ENCODE measurements at regions not wholly inside any gene's neighbourhood (a gene's known extent, or its start where the extent isn't known, plus 50 kb on each side); places are given as distances from the start of the nearest gene placed in this dataset.
A peak's percentile ranks its signal among the peaks of the same experiment; 100 is the strongest.

DNA sequence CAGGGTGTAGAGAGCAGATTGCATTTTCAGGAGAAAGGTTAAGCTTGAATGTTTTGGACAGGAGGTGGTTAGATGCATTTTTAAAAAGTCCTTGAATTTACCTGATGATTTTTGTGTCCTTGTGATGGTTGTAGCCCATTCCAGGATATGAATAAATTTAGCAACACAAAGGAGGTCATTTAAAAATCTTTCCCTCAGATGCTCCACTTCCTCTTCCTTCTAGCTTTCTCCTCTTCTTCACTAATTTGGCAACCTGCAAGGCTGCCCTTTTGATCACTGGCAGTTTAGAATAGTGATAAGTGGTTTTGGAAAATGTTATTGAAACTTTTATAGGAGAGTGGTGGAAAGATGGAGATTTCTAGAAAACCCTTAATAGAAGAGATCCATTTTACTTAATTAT, 124.0 kb downstream of the LMO4 start:
- TF ChIP-seq POLR2A (IDR thresholded peaks at IDR 0.05; ENCODE audit: low read length) (no peak), GATA1 (IDR thresholded peaks at IDR 0.05; ENCODE audit: low read depth, low read length) (no peak)
- DNase-seq: no peak

DNA sequence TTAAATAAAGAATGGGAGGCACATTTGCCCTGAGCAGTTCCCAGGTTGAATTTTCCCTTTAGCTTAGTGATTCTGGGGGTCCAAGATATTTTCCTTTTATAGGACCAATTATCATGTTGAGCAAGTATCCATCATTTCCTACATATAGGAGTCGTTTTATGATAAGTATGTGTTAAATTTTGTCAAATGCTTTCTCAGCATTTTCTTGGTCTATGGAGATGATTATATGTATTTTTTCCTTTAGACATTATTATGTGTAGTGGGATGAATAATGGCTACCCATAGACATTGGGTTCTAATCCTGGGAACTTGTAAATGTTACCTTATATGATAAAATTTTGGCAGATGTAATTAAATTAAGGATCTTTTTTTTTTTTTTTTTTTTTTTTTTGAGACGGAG, 128.7 kb downstream of the LMO4 start:
- DNase-seq: no peak
- TF ChIP-seq POLR2A (IDR thresholded peaks at IDR 0.05; ENCODE audit: low read length) (no peak), GATA1 (IDR thresholded peaks at IDR 0.05; ENCODE audit: low read depth, low read length) (no peak)

DNA sequence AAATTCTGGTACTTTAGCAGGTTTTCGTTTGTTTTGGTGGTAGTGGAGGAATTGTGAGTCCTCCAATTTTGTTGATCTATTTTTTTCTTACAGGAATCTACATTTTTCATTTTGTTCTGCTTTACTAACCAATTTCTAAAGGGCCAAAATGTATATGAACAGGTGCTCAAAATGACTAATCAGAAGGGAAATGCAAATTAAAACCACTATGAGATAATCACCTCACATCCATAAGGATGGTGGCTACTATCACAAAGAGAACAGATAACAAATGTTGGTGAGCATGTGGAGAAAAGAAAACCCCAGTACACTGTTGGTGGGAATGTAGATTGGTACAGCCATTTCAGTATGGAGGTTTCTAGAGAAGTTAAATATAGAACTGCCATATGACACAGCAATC, 134.2 kb downstream of the LMO4 start:
- no peak for DNase-seq
- TF ChIP-seq GATA1 (IDR thresholded peaks at IDR 0.05; ENCODE audit: low read depth, low read length) (no peak), POLR2A (IDR thresholded peaks at IDR 0.05; ENCODE audit: low read length) (no peak)

DNA sequence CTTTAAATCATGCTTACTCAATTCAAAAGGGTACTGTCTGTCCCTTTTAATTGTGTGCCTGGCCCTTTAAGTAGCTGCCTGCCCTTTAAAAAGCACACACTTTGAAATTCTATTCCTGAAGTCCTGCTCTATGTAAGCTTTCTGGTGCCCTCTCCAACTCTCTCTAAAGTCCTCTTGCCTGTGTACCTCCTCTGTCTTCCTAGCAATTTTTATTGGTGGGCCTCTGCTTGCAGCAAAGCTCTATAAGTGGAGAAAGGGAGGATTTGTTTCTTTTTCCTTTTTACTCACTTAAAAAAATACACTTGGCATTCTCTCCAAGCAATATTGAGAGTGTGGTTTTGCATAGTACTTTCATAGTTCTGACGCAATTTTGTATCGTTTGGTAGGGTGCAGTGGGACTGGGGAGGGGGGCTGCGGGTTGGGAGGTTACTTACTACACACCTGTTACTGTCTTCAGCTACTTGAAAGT, 135.4 kb downstream of the LMO4 start:
- no peak for DNase-seq
- TF ChIP-seq GATA1 (IDR thresholded peaks at IDR 0.05; ENCODE audit: low read depth, low read length) (no peak), POLR2A (IDR thresholded peaks at IDR 0.05; ENCODE audit: low read length) (no peak)

DNA sequence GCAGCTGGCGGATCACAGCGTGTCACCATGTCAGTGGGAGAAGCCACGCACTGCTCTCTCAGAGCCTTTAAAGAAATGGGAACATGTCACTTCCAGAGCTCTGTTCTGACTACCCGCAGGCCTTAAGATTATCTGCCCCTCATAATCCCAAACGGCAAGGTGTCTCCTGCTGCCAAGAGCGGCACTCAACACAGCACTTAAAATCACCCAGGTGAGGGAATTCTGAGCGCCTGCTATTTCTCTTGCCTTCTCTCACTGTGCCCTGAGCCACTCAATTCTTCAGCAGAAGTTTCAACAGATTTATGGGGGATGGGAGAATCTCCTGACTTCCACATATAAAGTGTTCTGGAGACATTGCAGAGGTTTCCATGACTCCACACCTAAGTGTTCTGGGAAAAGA, 137.9 kb downstream of the LMO4 start:
- TF ChIP-seq POLR2A (IDR thresholded peaks at IDR 0.05; ENCODE audit: low read length) (no peak), GATA1 (IDR thresholded peaks at IDR 0.05; ENCODE audit: low read depth, low read length) (no peak)
- DNase-seq: no peak

DNA sequence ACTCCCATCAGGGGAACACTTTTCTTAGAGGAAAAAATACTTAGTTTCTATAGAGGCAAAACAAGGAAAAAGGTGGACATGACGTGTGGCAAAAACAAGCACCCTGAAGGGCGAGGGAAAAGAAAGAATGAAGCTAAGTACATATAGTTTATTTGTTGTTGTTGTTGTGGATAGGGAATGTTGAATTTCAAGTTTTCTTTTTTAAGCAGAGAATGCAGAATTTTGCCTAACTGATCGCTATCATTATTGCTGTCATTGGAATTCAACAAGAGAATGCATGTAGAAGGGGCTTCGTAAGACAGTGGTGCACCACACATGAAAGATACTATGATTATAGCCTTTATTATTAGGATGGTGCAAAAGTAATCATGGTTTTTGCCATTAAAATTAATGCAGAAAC, 144.0 kb downstream of the LMO4 start:
- no peak for TF ChIP-seq GATA1 (IDR thresholded peaks at IDR 0.05; ENCODE audit: low read depth, low read length)
- TF ChIP-seq POLR2A (IDR thresholded peaks at IDR 0.05; ENCODE audit: low read length): no peak
- DNase-seq: no peak

DNA sequence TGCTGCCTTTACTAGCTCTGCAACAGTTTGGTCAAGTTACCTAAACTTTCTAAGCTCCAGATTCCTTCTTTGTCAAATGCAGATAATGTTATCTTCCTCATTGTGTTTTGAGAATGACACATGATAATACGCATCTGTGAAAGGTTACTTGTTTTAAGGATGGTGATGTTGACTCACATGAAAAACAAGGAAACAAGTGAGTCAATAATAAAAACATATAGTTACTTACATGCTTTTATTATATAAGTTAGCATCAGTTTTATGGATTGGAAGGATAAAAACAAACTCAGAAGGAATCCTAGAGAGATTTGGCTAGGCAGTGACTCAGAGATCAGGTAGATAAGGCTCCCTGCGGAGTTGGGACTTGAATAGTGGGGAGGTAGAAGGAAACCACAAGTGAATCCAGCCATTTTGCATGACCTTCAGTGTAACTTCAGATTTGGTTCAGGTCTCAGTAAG, 144.6 kb downstream of the LMO4 start:
- no peak for TF ChIP-seq POLR2A (IDR thresholded peaks at IDR 0.05; ENCODE audit: low read length)
- TF ChIP-seq GATA1 (IDR thresholded peaks at IDR 0.05; ENCODE audit: low read depth, low read length): no peak
- DNase-seq: no peak

DNA sequence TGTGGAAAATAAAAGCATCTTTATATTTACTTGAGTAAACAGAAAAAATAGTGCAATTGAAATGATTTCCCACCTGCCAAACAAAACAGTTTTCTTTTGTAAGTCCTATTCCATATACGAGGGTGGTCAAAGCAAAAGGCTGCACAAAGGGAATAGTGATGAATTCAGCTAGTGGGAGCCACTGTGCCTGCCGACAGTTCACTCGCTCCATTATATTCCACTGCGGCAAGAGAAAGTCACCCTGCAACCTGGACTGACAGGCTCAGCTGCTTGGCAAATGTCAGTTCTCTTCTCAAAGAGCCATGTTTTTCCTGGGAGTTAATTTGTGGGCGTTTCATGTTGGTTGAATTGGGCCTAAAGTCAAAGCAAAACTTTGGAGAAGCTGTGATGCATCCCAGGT, 145.4 kb downstream of the LMO4 start:
- TF ChIP-seq POLR2A (IDR thresholded peaks at IDR 0.05; ENCODE audit: low read length) (no peak), GATA1 (IDR thresholded peaks at IDR 0.05; ENCODE audit: low read depth, low read length) (no peak)

DNA sequence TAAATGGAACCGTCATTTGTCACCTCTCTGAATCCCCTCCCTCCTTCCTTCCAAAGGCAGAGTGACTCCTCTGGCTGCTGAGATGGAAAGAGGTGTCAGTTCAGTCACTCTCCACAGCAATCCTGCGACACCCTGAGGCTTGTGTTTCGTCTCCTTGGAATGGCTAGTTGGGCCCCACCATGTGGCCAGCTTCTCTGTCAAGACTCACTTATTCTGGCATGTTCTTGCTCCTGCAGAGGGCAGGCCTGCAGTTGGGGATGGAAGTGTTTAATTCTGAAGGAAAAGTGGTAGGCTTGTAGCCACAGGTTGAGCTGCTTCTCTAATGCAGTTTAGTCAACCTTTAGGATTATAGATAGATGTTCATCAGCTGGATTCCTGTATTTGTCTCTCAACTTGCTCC, 149.6 kb downstream of the LMO4 start:
- TF ChIP-seq GATA1 (IDR thresholded peaks at IDR 0.05; ENCODE audit: low read depth, low read length) (no peak), POLR2A (IDR thresholded peaks at IDR 0.05; ENCODE audit: low read length) (no peak)
- DNase-seq: peak in 1 of 2 experiments; percentile 4

More for the DNA sequence above, 145.4 kb downstream of the LMO4 start:
- DNase-seq: no peak

DNA sequence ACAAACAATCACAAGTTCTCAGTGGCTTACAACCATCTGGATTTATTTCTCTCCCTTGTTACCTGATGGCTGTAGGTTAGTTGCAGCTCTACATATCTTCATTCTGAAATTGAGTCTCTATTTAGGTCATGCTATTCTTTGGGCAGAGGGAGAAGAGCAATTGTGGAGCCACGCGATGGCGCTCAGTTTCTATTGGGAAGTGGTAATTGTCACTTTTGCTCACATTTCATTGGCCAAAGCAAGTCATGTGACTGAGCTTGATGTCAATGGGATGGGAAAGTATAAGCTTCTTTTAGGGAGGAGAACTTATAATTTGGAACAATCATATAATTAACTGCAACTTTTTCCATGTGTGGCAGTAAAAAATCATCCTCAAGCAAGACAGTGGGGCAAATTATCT, 166.5 kb downstream of the LMO4 start:
- TF ChIP-seq GATA1 (IDR thresholded peaks at IDR 0.05; ENCODE audit: low read depth, low read length) (no peak), POLR2A (IDR thresholded peaks at IDR 0.05; ENCODE audit: low read length) (no peak)

DNA sequence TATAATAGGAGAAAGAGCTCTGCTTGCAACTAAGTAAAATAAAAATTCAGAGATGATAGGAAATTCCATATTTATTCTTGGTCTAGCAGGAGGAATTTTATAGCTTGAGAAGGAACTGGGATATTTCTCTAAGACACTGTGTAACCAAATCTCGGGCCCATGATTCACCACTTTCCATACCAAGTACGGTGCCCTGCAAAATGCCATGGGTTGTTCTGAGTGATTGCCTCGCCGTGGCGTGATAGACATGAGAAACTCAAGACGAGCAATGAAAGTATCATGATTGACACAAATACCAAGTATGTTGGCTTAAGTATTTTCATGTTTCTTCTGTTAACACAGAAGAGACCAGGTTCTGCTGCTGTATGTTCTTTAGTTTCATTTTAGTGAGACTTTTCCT, 167.2 kb downstream of the LMO4 start:
- DNase-seq: no peak
- no peak for TF ChIP-seq GATA1 (IDR thresholded peaks at IDR 0.05; ENCODE audit: low read depth, low read length)
- TF ChIP-seq POLR2A (IDR thresholded peaks at IDR 0.05; ENCODE audit: low read length): no peak

More for the DNA sequence above, 166.5 kb downstream of the LMO4 start:
- DNase-seq: peak; percentile 9 to 31

DNA sequence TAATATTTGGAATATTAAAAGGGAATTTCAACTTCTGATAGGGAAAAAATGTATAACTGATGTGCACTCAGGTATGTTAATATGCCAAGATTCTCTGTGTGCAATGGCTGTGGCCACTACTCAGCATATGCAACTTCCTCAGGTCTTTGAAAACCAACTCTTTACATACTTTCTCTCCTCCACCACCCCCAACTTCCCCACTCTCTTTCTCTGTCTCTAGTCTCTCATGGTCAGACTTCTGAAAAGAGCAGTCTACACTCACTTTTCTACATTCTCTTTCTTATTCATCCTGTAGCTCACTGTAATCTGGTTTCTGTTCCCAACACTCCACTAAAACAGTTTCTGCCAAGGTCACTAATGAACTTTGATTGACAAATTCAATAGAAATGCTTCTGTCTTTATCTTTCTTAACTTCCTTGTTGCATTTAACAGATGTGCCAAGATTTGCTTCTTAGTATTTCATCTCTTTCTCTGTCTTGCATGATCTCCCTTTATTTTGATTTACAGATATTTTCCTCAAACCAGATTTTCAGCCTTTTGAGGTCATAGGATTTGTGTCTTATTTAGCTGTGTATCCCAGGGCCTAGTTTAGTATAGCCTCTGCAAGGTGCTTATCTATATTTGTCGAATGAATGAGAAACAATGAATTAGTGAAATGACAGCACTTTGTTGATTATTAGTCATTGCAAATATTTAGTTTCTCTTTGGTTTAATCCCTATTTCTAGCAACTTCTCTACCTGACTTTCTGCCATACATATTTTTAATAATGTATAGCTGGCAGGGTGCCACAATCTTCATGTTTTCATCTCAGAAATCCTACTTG, 168.9 kb downstream of the LMO4 start:
- DNase-seq: no peak
- TF ChIP-seq GATA1 (IDR thresholded peaks at IDR 0.05; ENCODE audit: low read depth, low read length) (no peak), POLR2A (IDR thresholded peaks at IDR 0.05; ENCODE audit: low read length) (no peak)

DNA sequence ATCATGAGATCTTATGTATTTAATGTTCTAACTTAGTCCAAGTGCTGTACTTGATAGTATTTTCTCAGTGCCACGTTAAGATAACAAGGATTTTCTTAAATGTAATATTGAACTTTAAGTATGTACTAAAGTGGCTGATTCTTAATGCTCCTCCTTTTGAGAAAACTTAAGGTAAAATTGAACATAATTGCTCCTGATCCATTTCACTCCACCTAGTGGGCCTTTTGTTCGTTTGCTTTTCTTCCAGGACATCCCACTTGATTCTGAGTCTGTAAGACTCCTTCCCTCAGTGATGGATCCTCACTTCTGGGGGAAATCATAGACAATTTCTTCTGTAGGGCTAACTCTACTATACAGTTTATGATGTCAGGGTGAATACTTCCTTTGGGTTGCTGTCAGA, 173.1 kb downstream of the LMO4 start:
- no peak for DNase-seq
- TF ChIP-seq GATA1 (IDR thresholded peaks at IDR 0.05; ENCODE audit: low read depth, low read length) (no peak), POLR2A (IDR thresholded peaks at IDR 0.05; ENCODE audit: low read length) (no peak)

DNA sequence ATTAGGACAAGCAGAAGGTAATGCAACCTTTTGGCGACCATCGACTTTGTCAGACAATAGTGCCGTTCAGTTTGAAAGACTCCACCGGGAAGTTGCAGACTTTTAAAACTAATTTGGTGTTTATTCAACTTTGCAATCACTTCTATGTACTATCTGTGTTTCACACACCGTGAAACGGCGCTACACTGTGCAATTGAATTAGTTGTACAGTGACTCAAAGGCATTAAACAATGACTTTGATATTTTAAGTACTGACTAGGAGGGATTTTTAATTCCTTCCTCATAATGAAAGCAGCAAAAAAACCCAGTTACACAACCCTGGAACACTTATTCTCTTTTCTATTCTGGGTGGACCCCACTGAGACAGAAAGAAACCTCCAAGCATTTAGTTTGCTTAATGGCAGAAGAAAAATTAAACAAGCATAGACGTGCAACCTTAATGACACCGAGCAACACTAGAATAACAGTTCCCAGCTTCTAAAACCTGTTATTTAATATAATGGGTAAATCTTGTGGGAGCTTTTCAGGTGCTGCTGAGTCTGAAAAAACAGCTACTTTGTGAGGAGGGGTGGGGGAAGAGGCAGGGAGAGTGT, 176.8 kb downstream of the LMO4 start:
- no peak for DNase-seq

DNA sequence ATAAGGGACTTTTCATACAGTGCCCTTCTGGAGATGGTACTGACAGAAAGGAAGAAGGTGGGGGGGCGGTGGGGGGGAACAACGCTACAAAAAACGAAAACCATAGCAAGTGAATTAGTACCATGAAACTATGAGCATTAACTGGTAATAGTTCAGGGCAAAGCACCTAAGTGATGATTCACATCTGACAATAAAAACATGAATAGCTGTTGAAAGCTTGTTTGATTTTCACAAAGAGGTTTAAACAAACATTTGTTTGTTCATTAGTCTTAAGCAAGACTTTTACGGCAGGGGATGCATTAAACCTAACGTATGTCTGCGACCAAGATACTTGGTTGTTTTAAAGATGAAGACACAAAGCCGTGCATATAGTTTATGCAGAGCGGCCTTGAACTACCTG, 177.5 kb downstream of the LMO4 start:
- DNase-seq: no peak
- TF ChIP-seq GATA1 (IDR thresholded peaks at IDR 0.05; ENCODE audit: low read depth, low read length) (no peak), POLR2A (IDR thresholded peaks at IDR 0.05; ENCODE audit: low read length) (no peak)

More for the DNA sequence above, 176.8 kb downstream of the LMO4 start:
- TF ChIP-seq GATA1 (IDR thresholded peaks at IDR 0.05; ENCODE audit: low read depth, low read length) (no peak), POLR2A (IDR thresholded peaks at IDR 0.05; ENCODE audit: low read length) (no peak)

Measured in erythroblast (primary cell).